ENCODE measurements at regions not wholly inside any gene's neighbourhood (a gene's known extent, or its start where the extent isn't known, plus 50 kb on each side); places are given as distances from the start of the nearest gene placed in this dataset.

GRCh38 chr10:117647306-117647705 is 104.8 kb downstream of the EMX2 start:
- TF ChIP-seq CTCF (conservative IDR thresholded peaks at IDR 0.05; ENCODE audit: low read depth, low read length) (no peak), EZH2 (IDR thresholded peaks at IDR 0.05; ENCODE audit: borderline replicate concordance, low read depth, low read length, poor library complexity, severe bottlenecking) (no peak)

Data from A673 (cell line).